ENCODE measurements at regions not wholly inside any gene's neighbourhood (a gene's known extent, or its start where the extent isn't known, plus 50 kb on each side); places are given as distances from the start of the nearest gene placed in this dataset.

DNA sequence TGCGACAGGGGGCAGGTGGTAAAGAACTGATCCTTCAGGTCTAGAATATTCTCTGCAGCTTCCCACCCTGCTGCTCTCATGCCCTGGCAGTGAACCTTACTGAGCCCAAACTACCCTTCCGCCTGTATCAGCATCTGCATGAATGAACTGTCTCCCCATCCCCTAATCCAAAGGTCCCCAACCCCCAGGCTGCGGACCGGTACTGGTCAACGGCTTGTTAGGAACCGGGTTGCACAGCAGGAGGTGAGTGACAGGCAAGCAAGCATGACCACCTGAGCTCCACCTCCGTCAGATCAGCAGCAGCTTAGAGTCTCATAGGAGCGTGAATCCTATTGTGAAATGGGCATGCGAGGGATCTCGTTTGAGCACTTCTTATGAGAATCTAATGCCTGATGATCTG, 58.2 kb upstream of the LMO1 start:
- DNase-seq: no peak

DNA sequence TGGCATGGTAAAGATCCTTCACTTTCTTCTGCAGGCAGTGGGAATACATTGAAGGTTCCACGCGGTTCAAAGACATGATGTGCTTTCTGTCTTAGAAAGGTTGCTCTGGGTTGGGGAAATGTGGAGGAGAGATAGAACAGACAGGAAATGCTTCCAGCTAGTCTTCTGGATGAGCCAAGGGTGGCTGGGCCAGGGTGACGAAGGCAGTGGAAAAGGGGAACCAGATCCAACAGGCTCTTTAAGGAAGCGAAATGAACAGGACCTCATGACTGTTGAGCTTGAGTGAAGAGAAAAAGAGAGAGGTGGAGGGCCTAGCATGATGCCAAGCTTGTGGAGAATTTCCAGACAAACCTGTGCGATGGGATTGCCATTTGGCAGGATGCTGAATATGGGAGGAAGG, 56.4 kb upstream of the LMO1 start:
- DNase-seq: no peak

DNA sequence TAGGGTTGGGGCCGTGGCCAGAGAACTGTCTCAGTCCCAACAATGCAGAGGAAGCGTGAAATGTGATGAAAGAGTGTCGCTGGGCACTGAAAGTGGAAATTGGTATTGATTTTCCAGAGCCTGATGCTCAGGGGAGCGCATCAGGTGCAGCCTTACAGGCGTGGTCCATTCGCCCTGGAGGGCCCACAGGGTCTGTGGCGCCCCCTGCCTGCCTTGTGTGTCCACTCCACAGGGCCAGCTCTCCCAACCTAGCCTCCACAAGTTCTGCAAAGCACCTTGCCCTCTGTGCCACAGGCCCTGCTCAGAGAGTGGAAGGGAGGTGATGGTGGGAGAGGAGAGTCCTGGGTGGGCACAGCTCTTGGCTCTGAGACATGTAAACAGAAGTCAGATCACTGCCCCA, 54.9 kb upstream of the LMO1 start:
- no peak for DNase-seq

DNA sequence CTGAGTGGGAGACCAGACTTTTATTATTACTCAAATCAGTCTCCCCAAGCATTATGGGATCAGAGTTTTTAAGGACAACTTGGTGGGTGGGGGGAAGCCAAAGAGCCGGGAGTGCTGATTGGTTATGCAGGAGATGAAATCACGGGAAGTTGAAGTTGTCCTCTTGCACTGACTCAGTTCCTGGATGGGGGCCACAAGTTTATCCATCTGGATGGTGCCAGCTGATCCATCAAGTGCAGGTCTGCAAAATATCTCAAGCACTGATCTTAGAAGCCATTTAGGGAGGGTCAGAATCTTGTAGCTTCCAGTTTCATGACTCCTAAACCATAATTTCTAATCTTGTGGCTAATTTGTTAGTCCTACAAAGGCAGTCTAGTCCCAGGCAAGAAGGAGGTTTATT, 53.5 kb upstream of the LMO1 start:
- no peak for DNase-seq

DNA sequence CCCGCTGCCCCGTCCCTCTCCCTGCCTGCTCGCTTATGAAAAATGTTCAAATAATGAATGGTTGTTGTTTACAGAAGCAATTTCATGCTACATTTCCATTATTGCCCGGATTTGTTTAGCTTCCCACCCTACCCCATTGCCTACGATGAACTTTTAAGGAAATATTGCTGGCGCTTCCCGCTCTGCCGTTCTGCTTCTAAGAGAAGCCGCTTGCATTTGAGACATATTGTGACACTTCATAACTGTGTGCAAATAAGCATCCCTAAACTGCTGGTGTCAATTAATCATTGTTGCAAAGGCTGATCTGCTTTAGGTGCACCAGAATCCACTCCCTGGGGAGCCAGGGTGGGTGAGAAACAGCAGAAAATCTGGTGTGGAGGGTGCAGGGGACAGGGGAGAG, 52.3 kb upstream of the LMO1 start:
- DNase-seq: no peak

DNA sequence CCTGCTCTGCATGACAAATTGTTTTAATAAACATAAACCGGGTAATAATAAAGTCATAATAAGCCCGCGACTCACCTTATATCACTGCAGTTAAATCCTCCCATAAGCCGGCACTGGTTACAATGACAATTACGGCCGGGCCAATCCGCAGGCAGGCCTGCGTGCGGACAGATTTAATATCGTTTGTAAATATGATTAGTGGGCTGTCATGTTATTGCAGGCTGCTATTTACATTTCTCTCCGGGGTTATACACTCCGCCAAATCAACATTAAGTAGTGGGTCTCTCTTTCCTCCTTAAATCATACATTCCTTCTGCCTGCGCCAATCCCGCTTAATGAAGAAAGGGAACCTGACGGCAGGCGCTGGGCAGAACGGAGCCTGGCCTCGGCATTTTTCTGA, 51.8 kb upstream of the LMO1 start:
- no peak for DNase-seq

DNA sequence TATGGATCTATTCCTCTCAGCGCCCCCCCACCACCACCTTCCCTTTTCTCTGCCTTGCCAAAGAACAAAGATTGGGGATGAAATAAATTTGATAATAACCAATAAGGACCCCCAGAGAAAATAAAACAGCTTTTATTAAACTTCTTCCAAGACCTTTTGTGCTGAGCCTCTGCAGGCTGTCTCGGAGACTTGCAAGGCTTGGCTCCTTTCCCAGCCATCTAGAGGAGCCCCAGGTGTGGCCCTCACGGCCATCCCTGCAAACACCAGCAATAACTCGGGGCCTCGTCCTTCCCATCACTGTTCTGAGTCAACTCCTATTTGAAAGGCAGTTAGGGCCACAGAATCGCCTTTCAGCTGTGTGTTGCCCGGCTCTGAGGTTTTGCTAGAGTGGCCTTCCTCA, 51.2 kb upstream of the LMO1 start:
- DNase-seq: no peak

DNA sequence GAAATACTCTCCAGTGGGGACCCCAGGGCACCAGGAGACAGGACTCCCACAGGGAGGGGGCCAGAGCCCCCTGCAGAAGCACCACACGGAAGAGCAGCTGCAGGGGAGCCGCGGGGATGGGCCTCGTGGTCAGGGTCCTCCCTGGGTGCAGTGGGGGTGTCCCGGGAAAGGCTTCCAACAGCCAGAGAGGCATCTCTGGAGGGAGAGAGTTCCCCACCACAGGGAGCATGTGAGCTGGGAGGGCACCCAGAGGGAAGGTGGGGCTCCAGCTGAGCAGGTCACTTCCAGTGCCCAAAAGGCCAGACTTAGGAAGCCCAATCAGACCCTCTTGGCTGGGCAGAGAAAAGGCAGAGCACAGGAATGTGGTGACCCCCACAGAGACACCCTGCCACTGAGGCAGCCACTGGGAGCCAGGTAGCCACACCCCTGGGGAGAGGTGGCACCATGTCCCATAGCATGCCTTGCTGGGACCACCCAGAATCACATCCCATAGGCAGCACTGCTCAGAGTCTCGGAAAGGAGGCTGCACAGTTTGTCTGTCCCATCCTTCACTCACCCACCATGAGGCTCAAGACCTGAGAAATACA, 49.9 kb upstream of the LMO1 start:
- no peak for DNase-seq

All from NCI-H774 (cell line).